Left lobe of liver (tissue), 2 donors: ENCODE measurements at regions not wholly inside any gene's neighbourhood (a gene's known extent, or its start where the extent isn't known, plus 50 kb on each side); places are given as distances from the start of the nearest gene placed in this dataset.

Experiments
- ATAC-seq: fragments of 200-7000 bp; cut with Tn5 transposase; one replicate; pipeline ENCODE4 v1.9.1; 2020; ENCODE audit warnings: mild to moderate bottlenecking, moderate library complexity
- DNase-seq: peaks from one replicate; pipeline ENCODE4 v3.0.0-alpha.2; 2020; ENCODE audit warnings: low spot score
- donor health status: DM: no; HTN: no; CAD: no; lungs with moderate emphysema.
- donor health status: DM: no; HTN: yes; CAD: no.

DNA sequence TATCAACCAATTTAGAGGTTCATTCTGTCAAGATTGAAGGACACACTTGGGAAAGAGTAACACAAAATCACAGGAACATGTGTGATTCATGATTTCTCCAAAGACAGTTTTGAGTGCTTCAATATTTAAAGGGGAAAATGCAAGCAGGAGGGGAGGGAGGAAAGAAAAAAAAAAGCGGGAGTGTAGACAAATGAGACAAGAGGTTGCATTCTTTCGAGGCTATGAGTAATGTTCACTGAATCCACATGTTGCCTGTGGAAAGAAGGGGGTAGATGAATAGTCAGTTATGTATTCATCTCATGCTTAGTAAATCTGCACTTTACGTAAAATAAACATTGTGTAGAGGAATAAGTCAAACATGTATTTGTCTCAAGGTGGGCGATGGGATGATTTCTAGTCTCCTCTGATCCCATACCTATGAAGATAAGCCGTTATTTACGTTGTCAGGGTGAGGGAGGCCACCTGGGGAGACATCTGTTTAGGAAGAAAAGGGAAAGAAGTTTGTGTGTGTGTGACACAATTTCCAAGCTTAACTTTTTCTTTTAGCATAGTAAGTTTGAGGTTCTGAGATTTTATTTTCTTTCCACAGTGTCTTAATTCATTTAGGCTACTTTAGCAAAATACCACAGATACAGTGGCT lies 211.0 kb upstream of the ZC3H15 start:
- no peak for ATAC-seq
- no peak for DNase-seq

DNA sequence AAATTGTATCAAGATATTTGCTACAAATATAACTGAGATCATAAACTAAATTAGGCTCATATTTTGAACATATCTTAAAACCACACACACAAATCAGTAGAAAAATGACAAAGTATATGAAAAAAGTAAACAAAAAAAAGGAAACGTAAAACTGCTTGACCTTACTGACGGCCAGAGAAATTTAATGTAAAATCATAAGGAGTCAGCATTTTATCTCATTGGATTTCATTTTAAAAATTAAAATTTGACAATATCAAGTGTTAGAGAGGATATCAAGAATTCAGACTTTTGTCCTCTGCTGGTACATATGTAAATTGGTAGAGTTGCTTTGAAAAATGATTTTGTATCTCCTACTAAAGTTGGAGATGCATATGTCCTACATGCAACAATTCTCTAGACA lies 209.2 kb upstream of the ZC3H15 start:
- ATAC-seq = no peak

DNA sequence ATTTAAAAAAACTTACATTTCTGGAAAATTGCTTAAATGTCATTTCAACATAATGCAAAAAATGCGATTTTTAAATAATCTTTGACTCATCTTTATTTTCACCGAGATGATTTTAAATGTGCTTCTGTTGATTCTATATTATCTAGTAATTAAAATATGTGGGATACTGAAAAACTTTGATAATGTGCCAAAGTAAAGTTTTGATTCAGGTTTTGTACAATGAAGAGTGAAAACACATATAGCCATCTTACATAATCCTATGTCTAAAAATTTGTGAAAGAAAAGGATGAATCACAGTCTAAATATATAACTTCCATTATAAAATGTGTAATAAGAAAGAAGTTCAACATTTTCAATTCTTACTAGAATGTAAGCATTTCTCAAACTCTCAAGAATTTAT lies 204.3 kb upstream of the ZC3H15 start:
- ATAC-seq (no peak), DNase-seq (no peak)

More for the DNA sequence above, 209.2 kb upstream of the ZC3H15 start:
- DNase-seq = no peak

DNA sequence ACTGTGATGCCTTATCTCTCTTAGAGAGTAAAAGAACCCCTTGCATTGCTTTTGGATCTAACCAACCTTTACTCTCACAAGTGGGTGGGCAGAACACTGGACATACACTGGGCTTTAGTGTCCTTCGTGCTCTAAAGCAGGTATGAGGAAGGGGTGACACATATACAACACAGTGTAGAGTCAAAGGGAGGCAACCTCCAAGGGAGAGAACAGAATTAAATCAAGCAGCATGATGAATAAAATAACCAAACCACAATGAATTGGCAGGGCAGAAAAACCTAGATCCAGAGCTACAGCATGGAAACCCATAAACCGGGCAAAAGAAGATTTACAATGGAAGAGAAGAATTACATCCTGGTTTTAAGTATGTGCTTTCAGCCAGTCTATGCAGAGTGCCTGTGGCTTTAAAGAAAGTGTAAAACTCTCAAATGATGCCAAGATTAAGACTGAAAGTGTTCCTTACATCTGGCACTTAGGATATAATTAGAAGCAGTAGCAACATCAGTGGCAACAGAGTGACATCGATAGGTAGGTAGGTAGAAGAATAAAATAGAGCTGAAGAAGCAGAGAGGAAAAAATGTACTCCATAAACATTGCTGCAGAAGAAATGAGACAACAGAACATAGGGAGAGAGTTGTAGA lies 191.7 kb upstream of the ZC3H15 start:
- ATAC-seq (no peak), DNase-seq (no peak)

DNA sequence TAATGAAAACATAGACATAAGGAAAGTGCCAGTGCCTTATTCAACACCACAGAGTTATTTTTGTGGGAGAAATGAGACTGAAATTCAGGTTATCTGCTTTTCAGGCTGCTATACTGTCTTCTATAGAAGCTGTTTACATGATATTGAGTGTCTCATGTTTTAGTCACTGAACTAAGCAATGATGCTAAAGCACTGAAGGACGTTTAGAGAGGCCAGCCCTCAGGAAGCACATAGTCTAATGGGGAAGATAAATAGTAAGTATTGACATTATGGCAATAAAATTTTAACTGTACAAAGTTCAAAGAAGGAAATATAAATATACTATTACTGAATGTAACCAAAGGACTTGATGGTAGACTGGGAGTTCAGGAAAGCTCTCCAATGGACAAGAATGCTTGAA lies 186.4 kb upstream of the ZC3H15 start:
- no peak for DNase-seq
- no peak for ATAC-seq

DNA sequence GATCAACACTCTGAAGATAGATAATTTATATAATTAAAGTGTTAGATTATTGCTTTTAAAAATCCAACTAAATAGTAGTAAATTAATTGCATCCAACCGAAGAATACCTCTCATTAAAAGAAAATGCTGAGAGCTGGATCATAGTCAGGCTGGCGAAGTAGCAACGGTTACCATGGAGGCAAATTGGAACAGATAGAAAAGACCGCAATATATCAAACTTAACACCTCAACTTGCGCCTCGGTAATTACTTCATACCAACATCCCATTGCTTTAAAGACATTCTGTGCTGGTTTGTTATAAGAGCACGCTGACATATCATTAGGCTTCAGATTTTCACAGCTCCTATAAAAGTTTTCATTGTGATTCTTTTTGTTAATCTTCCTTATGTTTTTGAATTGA lies 183.8 kb upstream of the ZC3H15 start:
- DNase-seq = no peak
- ATAC-seq = no peak

DNA sequence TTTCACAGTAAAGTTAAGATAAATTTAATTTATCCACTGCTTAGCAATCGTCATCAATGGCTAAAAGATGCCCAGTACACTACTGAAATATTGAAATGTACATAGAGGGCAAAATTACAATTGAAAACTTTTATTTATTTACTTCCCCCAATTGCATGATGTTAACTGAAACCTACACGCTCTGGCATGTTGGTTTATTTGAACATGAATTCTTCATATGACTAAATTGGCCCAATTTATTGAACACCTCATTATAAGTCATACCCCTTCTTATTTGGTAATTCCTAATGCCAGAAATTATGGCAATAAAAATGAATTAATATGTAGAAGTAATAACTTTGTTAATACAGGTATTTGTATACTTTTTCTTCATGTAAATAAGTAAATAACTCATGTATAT lies 183.0 kb upstream of the ZC3H15 start:
- ATAC-seq (no peak), DNase-seq (no peak)

- no peak for ATAC-seq
- DNase-seq = no peak
These were observed 182.0 kb upstream of the ZC3H15 start for GRCh38 chr2:186304064-186304463.

DNA sequence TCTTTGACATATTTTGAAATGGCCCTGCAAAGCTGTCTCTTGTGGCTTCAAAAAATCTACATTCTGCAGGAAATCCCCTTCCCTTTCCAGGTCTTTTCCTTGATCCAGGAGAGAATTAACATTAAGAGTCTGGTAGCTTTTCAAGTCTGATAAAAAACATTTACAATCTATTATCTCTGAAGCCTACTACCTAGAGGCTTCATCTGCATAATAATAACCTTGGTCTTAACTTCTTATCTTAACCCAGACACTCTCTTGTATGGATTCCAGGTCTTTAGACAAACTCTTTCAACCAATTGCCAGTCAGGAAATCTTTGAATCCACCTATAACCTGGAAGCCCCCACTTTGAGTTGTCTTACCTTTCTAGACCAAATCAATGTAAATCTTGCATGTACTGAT lies 179.3 kb upstream of the ZC3H15 start:
- DNase-seq = no peak

GRCh38 chr2:186307871-186308270 lies 178.2 kb upstream of the ZC3H15 start:
- ATAC-seq = no peak
- no peak for DNase-seq

More for the DNA sequence above, 179.3 kb upstream of the ZC3H15 start:
- ATAC-seq = no peak

GRCh38 chr2:186308347-186308746 lies 177.7 kb upstream of the ZC3H15 start:
- ATAC-seq (no peak), DNase-seq (no peak)

DNA sequence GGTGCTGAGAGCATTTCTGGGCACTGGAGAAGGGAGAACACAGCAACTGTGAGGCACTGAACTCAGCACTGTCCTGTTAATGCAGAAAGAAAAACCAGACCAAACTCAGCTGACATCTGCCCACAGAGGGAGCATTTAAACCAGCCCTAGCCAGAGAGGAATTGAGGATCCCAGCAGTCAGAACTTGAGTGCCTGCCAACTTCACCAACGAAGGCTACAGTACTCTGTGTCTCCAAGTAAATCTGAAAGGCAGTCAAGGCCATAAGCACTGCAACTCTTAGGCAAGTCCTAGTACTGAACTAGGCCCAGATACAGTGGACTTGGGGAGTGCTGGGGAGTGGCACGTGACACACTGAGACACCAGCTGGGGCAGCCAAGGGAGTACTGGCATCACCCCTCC lies 176.2 kb upstream of the ZC3H15 start:
- DNase-seq (no peak), ATAC-seq (no peak)

GRCh38 chr2:186319105-186319504 lies 167.0 kb upstream of the ZC3H15 start:
- DNase-seq (no peak), ATAC-seq (no peak)

- no peak for ATAC-seq
- no peak for DNase-seq
These were observed 160.1 kb upstream of the ZC3H15 start for GRCh38 chr2:186325827-186326535.

DNA sequence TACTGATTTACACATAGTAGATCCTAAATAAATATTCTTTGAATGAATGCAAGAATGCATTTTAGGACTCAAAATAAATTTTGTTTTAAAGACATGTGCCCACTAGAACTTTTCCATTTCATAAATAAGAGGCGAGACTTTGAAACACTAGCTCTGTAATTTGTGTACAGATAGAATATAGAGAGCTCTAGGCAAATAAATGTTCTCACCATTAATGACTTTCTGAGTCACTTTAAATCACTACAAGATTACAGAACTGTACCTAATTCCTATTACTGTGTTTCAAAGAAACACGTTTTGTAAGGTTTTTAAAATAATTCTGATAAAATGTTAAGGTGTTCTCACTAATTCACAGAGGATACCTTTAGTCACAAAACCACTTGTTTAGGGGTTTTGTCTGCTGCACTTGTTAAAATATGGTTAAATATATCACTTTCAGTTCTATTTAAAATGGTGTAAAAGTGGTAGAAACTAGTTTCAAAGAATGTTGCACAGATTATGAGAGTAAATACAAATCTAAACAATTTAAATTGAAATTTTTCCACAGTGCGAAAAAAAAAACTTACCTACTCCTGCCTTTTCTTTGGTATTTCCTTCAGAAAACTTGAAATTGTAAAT lies 158.7 kb upstream of the ZC3H15 start:
- ATAC-seq = no peak
- no peak for DNase-seq

DNA sequence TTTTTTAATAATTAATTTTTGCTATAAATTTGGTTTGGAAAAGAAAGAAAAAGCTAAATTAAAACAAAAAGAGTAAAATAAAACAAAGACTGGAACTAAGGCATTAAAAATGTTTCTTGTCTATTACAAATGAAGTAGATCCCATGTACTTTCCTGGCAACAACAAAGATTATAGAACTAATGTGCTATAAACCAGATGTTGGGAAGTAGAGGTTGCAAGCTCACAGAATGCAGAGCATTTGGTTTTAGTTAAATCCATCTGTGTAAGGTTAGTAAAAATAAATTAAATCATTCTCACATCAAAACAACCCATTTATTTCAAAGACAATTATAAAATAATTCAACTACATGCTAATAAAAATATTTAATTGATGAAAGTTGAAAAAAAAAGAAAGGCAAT lies 157.2 kb upstream of the ZC3H15 start:
- DNase-seq = no peak
- ATAC-seq = no peak

DNA sequence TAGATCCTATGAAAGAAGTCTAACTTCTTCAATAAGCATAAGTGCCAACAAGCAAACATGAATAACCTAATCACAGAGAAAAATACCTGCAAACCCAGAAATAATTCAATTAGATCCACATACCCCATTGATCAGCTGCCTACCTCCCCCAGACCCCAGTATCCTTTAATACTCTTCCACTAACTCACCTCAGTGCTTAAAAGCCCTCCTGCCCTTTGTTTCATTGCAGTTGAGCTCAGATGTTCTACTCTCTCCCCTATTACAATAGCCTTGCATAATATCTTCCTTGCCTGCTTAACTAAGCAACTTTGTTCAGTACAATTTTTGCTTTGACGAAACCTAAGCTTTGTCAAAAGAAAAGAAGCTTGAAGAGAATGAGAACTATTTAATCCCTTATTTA lies 156.0 kb upstream of the ZC3H15 start:
- DNase-seq (no peak), ATAC-seq (no peak)

DNA sequence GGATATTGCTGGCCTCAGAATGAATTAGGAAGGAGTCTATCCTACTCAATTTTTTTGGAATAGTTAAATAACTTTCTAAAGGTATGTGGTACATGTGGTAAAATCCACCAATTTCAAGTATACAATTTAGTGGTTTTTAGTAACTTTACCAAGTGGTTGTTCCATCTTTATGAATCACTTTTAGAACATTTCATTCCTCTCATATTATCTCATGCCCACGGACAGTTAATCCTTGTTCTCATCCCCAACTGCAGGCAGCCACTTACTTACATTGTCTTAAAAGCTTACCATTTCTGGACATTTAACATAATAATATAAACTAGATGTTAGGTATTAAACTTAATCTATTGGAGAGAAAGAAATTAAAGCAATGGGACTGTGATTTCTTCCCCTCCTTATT lies 146.3 kb upstream of the ZC3H15 start:
- ATAC-seq (no peak), DNase-seq (no peak)

DNA sequence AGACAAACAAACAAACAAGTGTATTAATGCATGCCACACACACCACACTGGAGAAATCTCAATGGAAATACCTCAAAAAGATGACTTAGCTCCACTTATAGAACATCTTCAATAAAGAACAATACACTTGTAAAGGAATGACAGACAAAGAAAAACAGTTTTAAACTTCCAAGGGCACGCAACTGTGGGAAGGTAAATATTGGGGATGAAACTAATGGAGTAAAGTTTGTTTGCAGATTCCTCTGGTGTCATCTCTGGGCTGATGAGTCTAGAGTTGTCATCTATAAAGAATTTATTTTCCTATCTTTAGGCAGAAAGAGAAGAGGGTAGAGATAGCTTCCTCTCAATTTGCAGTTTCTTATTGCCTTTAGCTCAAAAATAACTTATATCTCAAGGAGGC lies 144.0 kb upstream of the ZC3H15 start:
- ATAC-seq (no peak), DNase-seq (no peak)

- no peak for ATAC-seq
- DNase-seq = no peak
These were observed 140.3 kb upstream of the ZC3H15 start for GRCh38 chr2:186345745-186346144.

GRCh38 chr2:186346216-186346615 lies 139.8 kb upstream of the ZC3H15 start:
- no peak for ATAC-seq
- no peak for DNase-seq

DNA sequence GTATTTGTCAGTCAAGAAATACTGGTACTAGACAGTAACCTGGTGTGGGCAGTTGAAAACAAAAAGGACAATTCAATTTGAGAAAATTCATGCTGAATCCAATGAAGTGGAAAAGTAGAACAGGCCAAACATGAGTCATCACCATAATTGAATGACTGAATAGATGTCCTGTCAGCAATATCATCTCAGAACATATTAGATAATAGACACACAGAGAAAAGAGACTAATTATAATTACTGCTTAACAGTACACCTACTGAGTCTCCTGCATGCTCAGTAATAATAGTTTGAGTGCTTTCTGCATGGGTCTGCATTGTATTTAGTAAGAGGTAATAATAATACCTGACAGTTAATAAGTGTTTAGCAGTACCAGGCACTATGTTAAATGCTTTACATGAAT lies 138.6 kb upstream of the ZC3H15 start:
- no peak for ATAC-seq
- DNase-seq = no peak
